Left forelimb (tissue), 1 donor: ENCODE measurements at regions not wholly inside any gene's neighbourhood (a gene's known extent, or its start where the extent isn't known, plus 50 kb on each side); places are given as distances from the start of the nearest gene placed in this dataset.

Experiments used
- DNase-seq: peaks from one replicate; pipeline ENCODE4 v3.0.0-alpha.2; 2018; ENCODE audit warnings: low spot score

DNA sequence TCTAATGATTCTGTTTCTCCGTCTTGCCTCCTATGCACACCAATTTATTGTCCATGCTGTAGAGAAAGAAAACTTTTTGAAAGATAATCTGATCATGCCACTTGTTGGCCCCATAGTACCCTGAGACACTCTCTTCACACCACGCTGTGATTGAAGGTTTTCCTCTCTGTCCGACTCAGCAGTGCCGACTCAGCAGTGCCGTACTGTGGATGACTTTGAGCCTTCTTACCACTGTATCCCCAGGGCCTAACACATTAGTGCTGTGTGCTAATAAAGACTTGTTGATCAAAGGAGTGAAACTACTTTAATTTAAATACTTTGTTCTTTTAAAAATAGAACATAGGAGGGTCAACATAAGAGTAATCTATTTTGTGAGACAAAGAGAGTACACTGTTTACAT lies 429.6 kb downstream of the KLF12 start:
- DNase-seq: no peak

DNA sequence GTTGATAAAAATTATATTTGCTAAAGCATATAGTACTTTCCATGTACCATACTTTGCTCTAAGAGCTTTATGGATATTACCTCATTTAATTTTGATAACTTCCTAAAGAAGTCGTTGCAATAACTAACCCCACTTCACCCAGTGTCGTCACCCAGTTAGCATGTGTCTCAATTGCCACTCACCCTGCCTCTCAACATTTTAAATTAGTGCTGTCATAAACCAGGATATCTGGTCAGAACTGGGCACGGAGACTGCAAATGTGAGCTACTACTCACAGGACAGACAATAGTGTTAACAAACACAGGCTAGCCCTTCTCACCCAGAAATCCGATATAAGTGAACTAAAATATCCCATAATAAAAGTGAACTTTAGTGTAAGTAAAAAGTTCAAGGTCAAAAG lies 430.6 kb downstream of the KLF12 start:
- DNase-seq: no peak

DNA sequence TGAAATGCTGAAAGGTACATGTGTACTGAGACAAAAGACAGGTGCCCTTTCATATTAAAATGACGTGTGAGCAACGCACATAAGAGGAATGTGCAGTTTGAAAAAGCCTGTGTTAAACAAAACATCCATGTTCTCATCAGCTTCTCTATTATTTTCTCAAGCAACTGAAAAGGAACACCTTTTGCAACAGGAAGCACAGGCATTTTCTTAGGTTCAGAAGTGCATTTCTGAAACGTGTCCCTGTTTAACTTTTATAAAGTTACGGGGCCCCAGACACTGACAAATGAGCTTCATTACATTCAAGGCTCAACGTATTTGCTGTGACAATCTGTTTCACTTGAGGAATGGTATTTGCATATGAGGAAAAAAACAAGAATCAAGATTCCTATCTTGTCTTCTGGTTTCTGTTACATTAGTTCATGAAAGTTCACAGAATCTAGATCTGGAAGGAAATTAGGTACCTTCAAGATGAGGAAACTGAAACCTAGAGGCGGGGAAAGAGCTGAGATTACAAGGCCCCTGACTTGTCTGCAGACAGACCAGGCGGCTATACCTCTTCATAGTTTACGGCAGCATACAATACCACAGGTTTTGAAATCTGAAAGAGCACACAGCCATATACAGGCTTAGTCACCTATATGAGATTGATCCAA lies 431.7 kb downstream of the KLF12 start:
- DNase-seq: no peak

DNA sequence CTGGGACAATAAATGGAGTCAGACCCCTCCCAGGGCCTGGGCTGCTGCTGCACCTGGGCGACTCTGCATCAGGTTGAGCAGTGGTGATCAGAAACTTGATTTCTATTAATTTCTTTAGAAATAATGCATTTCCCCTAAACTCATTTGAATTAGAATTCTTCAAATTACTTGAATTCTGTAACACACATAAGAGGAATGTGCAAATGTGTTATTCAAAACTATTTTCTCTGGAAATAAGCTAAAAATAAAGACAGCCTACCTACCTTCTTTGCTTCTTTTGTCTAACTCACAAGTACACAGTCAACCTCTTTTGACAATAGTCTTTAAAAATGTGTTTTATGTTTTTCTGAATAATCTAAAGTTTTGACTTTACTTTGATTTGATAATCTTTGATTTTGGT lies 433.0 kb downstream of the KLF12 start:
- no peak for DNase-seq

DNA sequence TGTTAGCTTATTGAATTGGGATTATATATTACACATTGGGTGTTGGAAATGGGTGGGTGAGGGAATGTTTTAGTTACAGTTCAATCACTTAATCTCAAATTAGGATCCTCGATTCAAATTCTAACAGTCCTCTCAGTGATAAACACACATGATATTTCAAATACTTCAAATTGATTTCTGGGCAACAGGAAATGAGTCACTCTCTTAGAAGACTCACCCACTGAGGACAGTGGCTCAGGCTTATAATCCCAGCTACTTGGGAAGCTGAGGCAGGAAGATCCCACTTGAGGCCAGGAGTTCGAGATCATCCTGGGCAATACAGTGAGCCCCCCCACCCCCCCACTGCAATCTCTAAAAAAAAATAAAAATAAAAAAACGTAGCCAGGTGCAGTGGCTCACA lies 435.3 kb downstream of the KLF12 start:
- DNase-seq: no peak

DNA sequence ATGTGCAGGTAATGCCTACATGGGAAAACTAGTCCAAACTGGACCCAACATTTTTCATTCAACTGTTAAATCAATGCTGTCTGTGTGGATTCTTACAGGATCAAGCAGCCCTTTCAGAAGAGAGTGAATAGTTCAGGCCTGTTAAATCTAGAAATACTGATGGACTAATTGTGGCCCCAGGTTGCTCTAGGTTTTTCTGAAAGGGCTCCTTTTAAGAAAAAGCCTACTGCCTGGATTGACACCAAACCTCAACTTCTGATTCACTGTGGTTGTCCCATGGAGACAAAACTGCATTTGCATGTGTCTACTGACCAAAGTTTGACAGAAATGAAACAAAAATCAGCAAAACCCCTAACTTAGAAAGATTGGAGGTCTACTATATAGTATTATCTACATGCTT lies 437.0 kb downstream of the KLF12 start:
- no peak for DNase-seq

DNA sequence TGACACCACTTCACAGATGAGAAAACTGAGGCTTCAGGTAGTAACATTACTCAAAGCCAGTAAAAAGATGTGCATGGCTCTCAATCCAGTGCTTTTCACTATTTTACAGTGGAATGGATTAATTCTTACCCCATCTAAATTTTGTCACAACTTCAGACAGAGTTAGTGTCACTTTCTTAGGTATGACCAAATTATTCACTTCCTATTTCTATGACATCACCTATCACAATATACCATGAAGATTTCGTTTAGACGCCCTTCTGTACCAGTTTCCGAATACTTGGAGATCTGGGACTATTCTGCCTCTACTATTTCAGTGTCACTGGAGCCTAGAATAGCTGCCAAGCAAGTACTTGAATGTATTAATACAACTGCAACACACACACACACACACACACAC lies 437.5 kb downstream of the KLF12 start:
- no peak for DNase-seq

DNA sequence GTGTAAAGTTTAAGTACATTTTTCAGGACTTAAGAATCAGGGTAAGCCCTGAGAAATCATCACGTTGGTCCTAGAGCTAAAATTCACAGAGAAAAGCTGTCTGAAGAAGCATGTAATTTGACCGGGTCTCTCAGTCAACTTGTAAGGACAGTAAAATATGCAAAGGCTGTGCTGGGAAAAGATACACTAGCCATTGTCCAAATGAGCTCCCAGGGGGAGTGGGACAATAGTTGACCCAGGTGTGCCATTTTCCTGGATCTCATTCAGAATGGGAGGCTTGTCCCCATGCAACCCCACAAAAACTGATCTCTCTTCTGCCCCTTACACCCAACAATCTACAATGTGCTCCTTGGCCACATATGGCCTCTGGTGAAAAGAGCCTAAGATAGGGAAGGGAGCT lies 437.9 kb downstream of the KLF12 start:
- DNase-seq: no peak

DNA sequence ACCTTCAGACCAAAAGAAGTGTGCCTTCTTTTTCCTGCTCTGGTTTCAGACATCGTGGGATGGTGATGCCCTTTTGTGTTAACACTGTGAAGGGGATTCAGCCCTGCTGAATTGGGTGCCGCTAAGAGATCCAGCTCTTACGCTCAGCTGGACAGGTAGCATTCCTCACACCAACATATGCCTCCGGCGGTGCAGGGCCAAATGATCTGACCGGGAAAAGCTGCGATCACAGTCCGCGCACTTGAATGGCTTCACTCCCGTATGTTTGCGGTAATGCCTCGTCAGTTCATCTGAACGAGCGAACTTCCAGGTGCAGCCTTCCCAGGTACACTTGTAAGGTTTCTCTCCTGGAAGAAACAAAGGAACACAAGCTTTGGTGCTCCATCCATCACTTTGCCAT lies 438.9 kb downstream of the KLF12 start:
- DNase-seq: no peak

DNA sequence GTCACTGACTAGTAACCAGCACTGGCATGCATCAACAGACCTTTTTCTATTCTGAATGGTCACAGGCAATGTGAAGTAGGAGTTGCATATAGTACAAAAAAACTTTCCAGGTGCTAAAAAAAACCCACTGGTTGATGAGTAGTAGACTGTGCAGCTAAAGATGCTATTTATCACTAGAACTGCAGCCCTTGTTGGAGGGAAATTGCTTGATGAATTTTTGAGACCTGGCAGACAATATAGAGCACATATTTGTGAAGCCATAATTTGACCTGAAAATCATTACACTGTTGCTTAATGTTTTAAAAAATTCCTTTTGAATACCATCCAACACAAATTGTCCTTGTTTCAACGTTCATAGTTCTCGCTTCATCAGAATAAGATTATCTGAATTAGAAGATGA lies 441.0 kb downstream of the KLF12 start:
- DNase-seq: no peak

DNA sequence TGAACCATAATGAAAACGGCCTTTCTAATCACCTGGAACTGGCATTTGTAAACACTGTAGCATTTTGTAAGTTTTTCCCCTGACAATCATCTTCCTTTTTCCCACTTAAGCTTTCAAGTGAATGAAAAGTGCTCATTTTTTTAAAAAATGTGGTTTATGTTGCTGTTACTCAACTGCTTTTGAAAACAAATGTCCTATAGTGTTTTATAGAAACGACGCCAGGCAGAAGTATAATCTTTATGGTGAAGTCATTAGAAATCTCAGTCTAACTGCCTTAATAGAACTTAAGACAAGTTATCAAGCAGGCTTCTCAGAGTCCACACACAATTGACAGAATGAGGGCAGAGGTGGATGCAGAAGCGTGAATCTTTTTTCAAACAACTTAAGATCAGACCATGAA lies 442.3 kb downstream of the KLF12 start:
- DNase-seq: no peak

DNA sequence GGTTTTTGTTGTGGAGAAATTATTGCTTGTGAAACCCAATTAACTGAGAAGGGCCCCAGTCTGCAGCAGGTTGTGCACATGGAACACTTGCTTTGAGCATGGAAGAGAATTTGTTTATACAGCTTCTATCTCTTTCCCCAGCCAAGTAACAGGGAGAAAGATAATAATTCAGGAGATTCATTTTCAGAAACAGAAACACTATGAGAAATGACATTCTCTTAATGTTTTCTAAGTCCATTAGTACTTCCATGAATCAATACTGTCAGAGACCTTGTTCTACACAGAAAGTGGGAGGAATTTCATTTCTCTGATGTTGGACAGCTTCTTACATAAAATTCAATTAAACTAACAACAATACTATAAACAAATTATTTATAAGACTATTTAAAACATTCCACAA lies 446.3 kb downstream of the KLF12 start:
- DNase-seq: no peak

DNA sequence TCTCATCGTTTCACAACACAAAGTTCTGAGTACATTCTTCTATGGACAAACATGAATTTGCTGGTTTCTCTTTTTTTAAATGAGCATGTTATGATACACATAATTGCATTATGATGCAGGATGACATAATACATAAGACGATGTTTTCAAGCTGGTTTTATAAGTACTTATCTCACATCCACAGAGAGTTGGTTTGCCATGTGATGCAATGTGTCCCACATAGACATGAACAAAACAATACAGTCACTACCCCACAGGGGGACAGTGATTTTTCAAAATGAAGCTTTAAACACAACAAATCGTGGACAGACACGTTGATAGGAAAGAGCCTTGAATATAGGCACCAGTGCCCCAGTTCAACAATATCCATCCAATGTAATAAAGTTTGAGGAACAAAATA lies 447.1 kb downstream of the KLF12 start:
- no peak for DNase-seq

DNA sequence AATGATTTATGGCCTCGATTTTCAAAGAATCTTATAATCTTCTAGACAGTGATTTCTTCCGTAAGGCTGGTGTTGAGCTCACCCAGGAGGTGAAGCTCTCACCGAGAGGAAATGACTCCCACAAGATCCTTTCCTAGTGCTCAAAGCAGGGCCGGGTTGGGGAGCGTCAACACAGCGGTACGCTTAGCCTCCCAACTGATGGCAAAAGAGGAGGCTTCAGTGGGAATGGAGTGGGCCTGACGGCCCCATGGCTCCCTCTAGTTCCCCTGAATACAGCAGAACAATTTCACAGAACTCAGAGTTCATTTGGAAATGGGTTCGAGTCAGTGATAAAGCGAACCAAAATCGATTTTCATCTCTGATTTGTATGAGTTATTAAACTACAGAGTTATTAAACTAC lies 449.5 kb downstream of the KLF12 start:
- no peak for DNase-seq

DNA sequence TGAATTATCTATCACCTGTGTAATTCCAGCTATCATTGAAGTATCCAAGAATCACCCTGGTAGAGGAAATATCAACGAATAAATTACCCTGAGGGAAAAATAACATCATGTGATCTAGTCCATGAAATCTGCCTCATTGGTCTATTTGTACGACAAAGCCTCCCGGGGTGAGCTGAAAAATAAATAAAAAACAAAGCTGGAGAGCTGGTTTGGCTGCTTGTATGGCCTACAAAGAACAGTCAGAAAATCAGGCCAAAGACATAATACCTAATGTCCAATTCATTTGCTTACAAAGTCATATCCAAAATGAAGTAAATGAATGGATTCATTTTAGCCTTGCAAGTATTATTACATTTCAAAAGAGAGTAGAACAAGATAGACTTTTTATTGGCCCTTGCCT lies 449.9 kb downstream of the KLF12 start:
- no peak for DNase-seq

DNA sequence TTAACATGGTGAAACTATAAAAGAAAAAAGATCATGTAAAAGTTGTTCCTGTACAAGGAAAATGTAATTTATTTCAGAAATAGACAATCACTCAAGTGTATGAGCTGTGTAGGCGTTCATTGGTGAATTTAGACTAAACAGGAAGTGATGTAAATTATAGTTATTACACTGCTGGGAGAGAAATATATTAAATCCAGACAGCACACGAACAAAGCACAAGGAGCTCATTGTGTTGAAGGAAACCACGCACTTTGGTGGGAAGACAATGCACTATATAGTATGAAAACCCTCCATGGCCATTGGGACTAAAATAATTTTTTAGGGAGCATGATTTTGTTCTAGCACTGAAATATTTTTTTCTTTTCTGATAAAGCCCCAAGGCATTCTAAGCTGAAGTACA lies 450.5 kb downstream of the KLF12 start:
- no peak for DNase-seq

DNA sequence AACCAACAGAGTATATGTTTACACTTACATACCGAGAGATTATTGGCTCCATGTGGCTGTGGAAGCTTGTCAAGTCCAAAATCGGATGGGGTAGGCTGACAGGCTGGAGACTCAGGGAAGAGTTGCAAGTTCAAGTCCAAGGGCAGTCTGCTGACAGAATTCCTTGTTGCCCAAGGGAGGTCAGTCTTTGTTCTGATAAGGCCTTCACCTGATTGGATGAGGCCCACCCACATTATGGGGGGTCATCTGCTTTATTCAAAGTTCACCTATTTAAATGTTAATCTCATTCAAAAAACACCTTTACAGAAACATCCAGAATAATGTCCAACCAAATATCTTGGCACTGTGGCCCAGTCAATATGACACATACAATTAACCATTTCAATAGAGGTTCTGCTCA lies 452.4 kb downstream of the KLF12 start:
- no peak for DNase-seq

DNA sequence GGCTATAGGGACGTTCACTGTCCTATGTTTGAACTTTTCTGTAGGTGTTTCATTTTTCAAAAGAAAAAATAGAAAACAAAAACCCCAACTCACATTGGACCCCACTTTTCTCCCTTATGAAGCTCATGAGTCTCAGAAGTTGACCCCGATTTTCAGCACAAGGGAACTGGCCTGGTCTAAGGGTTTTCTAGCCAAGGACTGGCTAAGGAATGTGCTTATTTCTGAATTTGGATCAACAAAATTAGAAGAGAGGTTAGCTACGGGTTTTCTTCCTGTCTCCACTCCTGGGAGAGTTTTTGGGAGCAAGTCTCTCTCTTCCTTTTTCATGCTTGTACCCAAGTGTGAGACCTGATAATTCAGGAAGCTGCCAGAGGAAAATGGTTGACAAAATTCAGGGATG lies 453.2 kb downstream of the KLF12 start:
- no peak for DNase-seq

DNA sequence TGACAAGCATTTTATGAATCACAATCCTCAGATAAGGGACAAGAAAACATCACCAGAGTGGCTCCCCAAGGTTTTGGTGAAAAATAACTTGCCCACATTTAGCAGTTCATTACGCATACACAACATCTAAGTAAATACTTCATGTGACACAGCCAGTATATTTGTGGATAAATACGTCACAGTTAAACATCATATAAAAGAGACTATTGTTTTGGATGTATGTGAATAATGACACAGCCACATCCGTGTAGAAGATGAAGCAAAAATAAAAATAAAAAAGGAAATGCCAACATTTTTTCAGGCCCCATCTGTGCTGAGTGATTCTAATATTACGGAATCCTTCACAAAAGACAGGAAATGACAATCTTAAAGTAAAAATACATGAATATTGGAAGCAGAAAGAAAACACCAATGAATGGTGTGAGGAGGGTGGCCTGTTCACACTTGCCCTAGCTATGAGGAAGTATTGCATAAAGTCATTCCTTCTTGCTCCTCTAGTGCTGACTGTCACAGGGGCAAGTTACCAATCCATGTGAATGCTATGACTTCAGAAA lies 457.1 kb downstream of the KLF12 start:
- DNase-seq: no peak

DNA sequence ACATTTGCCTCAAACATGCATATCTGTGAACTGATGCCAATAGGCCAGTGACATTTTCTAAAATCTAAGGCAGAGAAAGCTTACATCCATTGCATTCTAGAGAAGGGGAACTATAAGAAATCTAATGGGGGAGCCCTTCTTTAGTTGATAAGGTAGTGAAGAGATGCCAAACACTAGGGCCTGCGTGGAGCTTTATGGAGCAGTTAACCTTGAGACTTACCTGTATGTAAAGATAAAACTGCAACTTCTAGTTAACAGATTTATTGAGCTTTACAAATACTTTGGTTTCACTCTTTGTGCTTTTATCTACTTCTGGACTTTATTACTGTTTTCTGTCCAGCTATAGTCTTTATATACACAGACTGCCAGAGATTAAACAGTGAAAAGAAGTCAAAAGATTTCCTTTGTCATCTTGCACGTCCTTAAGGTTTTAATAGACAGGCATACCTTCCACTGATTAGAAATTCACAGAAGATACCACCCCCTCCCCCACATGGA lies 457.6 kb downstream of the KLF12 start:
- DNase-seq: no peak

DNA sequence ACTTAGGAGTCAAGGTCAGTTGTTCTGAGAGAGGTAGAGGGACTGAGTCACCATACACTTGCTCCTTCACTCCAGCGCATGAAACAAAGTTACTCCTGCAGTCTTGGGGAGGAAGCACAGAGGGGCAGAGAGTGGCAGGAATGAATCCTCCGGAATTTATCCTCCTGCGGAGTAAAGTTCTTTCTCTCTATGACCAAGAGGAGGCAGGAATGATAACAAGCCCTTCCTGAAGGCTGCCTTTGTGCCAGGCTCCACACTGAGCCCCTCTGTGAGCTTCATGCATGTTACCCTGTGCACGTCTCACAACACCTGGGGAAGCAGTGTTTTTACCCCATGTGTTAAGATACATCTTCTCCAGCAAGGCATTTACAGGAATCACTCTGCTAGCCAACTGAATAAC lies 458.4 kb downstream of the KLF12 start:
- no peak for DNase-seq

DNA sequence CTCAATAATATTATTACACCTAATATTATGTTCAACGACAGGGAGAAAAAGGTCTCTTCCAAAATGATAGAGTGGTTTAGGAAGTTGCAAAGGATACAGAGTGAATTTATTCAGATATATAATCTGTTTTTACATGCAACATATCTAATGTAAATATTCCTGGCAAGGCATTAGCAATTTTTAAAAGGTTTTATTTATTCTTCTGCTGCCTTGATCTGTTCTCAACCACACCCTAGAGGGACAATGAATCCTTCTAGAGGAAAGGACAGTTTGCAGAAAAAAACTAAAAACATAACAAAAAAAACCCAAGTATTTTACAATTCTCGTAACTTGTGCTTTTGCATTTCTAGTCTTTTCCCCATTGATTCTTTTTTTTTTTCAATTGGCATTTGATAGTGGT lies 459.6 kb downstream of the KLF12 start:
- DNase-seq: no peak

DNA sequence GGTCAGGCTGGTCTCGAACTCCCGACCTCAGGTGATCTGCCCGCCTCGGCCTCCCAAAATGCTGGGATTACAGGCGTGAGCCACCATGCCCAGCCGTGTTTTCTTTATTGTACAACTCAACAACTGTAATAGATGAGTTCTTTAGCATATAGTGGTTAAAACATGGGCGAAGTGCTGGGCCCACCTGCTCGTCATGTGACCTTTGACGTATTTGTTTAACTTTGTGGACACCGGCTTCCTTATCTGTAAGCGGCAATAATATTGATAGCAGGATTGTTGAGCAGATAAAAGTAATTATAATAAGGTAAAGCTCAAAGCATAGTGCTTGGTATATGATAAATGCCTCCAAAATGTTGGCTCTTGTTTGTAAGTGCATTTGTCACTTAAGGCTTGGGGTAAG lies 460.3 kb downstream of the KLF12 start:
- no peak for DNase-seq

DNA sequence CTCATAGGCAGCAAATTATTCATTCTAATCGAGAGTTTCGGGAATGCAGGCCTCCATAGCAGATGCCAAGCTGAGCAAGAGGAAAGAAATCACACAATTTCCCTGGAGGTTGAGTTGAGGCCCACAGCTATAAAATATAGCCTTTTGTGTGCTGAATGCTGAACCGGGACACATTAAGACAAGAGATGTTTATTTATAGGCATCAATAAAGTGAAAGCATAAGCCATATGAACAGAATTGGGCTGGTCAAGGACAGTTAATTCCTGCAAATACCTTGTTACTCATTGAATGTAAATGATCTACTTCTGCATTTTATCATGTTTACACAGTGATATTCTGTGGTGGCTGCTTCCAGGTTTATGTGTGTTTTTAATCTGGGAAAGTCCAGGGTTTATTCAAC lies 461.7 kb downstream of the KLF12 start:
- no peak for DNase-seq
